Activated CD8-positive, alpha-beta memory T cell treated with anti-CD3 and anti-CD28 coated beads, Interleukin-2, amount 50 U/mL, for 4 hours (primary cell): ENCODE measurements at regions not wholly inside any gene's neighbourhood (a gene's known extent, or its start where the extent isn't known, plus 50 kb on each side); places are given as distances from the start of the nearest gene placed in this dataset.

Source experiments
- DNase-seq: peaks from one replicate; pipeline ENCODE4 v3.0.0-alpha.2; 2020

DNA sequence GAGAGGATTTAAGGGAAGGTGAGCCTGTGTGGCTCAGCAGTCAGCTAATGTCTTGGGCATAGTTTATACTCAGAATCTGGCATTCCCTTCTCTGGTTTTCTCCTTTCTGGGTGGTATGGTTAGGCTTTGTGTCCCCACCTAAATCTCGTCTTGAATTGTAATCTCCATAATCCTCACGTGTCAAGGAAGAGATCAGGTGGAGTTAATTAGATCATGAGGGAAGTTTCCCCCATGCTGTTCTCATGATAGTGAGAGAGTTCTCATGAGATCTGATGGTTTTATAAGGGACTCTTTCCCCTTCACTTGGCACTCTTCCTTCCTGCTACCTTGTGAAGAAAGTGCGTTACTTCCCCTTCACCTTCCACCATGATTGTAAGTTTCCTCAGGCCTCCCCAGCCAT, 169.8 kb upstream of the PELI2 start:
- DNase-seq: no peak

GRCh38 chr14:55949708-55950107, 168.5 kb upstream of the PELI2 start:
- no peak for DNase-seq

- DNase-seq: no peak
Observed at GRCh38 chr14:55950135-55950534, 168.1 kb upstream of the PELI2 start.

DNA sequence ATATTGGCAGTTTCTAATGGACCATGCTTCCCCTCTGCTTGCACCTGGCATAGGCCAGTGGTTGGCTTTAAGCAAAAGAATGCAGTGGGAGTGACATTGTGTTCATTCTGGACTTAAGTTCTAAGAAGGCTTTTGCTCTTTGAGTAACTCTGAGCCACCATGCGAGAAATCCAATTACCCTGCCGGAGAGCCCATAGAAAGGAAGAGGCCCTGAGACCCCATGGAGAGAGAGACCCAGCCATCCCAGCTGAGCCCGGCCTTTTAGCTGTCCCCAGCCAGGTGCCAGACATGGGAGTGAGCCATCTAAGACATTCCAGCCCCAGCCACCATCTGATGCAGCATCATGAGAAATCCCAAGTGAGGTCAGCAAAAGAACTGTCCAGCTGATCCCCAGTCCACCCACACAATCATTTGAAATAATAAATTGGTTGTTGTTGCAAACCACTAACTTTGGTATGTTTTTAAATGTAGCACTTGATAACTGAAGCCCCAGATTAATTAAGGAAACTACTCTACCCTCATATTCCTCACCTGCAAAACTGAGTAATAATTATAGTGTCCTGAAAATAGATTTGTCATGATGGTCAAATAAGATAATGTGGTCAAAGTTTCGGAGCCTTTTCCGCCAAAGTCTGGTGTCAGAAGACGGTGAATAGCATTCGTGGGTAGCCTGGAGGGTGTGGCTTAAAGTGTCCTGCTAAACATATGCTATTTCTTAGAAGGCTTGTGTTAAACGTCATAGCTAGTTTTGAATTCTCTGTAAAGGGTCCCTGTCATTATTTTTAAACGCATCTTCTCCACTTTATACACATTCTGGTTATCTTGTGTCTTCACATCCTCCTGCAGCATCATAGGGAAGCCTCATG, 166.6 kb upstream of the PELI2 start:
- no peak for DNase-seq

DNA sequence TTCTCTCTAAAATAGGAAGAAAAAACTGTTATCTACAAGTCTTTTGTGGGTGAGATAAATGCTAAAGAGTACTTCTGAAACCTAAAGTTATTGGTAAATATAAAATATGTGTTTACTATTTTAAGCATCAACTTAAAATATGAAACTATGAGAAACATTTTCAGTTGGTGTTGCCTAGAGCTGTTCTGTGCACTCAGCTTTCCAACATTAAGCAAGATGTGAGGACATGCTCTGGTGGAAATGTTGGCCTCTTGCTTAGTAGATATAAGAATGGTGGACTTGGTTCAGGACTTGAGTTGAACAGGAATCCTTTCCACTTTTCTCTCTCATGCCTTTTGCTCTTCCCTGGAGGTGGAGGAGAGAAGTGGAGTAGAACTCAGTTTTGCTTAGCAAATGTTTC, 164.1 kb upstream of the PELI2 start:
- no peak for DNase-seq

DNA sequence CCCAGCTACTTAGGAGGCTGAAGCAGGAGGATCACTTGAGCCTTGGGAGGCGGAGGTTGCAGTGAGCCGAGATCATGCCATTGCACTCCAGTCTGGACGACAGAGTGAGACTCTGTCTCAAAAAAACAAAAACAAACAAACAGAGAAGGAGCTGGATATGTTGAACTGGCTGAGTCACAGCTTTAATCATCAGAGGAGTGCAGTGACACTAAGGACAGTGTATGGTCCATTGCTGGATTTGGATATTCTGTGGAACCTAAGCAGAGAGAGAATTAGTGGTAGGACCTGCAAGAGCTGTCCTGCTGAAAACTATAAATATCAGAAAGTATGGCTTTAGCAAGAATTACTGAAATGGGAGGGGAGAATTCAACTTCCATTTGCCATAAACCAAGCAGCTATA, 163.0 kb upstream of the PELI2 start:
- DNase-seq: no peak

GRCh38 chr14:55957950-55958349, 160.3 kb upstream of the PELI2 start:
- DNase-seq: no peak

DNA sequence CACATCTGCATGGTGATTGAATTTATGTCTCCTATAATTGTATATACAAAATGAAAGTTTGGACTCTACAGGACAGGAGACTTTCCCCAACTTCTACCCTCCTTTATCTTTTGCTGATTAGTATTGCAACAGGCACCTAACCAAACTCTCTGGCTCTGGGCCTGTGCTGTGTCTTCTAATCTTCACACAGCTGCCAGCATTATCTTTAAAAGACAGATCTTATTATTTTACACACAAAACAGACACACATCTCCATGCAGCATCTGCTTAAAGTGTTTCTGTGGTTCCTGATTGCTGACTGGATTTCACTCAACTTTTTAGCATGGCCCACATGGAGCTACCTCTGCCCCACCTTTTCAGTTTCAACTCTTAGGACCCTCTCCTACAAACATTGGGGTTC, 154.9 kb upstream of the PELI2 start:
- DNase-seq: no peak

DNA sequence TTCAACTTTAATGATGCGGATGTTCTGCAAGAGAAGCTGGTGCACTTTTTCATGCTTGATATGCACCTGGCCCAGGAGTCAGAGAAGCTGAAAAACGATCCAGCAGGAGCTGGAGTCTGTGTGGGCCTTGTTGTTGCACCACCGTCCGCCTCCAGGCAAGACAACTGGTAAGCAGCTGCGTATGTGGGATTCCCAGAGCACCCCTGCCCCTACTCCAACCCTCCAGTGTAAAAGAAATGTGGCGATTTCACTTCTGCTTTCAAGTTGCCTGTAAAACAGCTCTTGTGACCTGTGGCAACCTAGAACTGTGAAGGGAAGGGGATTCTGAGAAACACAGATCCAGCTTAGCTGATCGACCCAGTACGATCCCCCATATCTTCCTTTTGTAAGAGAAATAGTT, 154.1 kb upstream of the PELI2 start:
- DNase-seq: no peak

GRCh38 chr14:55964821-55965220, 153.4 kb upstream of the PELI2 start:
- DNase-seq: no peak

DNA sequence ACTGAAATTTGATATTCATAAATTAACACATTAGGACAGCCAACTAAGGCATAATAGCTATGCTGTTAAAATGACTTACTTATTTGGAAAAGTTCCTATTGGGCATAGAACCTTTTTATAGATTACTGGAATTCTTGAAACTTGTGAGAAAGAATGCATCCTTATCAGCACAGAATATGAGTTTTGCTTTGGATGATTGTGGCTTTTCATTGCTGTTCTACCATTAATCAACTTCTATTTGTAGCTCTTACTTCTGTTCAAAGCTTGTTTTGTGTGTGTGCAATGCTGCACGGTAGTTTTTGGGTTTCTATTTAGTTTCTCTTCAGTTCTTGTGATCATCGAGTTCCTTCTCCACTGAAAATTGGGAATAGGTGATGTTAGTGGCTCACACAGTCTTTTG, 152.4 kb upstream of the PELI2 start:
- no peak for DNase-seq

- DNase-seq: no peak
Observed at GRCh38 chr14:55968741-55969140, 149.5 kb upstream of the PELI2 start.

- no peak for DNase-seq
Observed at GRCh38 chr14:55973285-55973800, 144.9 kb upstream of the PELI2 start.

GRCh38 chr14:55973911-55974630, 144.1 kb upstream of the PELI2 start:
- DNase-seq: no peak

DNA sequence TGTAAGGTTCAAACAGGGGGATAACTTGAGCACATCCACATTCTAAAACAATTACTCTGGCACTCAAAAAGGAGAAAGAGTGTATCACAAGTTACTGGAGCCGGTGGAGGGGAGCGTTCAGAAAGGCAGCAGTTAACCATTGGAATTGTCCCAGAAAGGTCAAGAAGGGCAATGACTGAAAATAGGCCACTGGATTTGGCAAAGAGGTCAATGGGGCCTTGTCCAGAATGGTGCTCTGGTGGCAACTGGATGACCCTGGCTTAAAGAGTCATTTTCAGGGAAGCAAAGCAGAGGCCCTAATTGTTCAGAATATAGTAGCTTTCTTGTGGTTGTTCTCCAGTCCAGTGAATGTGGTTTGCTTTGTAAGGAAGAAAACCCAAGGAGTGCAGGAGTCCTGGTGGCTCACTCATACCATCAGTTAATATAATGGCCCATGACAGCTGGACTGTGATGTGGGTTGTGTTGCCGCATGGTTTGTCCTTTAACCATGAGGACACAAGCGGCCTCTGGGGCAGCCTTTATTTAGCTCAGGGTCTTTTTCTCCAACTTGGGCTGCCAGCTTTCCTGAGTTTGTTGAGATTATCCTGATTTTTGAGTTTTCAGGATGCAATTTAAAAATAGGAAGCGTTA, 142.8 kb upstream of the PELI2 start:
- DNase-seq: no peak

DNA sequence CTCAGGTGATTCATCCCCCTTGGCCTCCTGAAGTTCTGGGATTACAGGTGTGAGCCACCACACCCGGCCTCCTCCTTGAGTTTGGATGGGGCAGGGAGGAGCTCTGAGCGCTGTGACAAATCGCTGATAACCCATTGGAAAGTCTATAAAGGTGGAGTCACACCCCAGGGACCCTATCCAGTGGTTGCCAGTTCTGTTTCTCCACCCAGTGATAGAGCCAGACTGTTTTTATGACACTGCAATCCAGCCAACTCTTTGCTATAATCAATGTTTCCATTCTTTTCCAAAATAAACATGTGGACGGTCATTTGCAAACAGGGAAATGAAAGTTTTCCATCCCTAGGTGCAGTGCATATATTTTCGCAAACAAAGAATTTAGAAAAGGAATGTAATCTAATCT, 142.0 kb upstream of the PELI2 start:
- DNase-seq: no peak

GRCh38 chr14:55976655-55977054, 141.6 kb upstream of the PELI2 start:
- no peak for DNase-seq

DNA sequence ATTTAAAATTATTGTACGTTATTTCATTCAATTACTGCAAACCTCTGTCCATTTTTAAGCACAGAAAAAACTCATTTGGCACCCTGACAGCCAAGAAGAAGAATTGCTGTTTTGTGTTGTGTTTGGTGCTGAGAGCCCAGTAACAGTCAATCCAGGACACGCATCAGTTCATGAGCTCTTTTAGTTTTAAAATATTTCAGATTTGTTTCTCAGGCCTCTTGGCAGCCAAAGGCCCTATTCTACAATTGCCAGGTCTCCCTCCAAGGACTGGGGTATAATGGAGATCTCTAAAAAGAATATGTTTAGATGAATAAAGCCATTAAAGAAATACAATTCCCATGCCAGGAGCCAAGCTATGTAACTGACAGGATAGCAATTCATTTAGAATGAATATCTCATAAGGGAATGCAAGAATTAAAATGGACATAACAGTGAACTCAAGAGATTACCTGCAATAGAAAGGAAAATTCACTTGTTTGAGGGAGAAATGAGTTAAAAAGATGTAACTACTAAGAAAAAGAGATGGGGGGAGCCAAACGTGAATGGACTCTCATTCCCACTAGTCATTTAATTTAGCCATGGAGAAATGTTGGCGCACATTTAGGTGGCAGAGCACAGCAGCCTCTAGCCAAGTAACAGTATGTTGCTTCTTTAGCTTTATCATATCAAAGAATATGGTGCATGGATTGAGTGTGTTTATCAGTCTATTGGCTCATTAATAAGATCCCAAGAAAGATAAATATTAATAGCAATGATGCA, 140.6 kb upstream of the PELI2 start:
- no peak for DNase-seq

- DNase-seq: no peak
Observed at GRCh38 chr14:55979096-55979495, 139.1 kb upstream of the PELI2 start.

DNA sequence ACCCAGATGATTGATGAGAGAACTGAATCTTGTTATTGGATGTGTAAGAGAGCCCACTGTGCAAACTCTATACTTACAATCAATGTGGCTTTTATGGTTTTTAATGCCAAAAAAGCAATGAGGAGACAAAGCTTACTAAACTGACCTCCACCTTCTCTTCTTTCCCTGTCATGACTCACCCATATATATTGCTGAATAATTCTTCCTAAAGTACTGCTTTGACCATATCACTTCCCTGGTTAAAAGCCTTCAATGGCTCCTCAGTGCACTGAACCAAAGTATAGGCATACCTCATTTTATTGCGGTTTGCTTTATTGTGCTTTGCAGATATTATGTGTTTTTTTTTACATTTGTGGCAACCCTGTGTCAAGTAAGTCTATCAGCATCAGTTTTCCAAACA, 138.4 kb upstream of the PELI2 start:
- DNase-seq: no peak

DNA sequence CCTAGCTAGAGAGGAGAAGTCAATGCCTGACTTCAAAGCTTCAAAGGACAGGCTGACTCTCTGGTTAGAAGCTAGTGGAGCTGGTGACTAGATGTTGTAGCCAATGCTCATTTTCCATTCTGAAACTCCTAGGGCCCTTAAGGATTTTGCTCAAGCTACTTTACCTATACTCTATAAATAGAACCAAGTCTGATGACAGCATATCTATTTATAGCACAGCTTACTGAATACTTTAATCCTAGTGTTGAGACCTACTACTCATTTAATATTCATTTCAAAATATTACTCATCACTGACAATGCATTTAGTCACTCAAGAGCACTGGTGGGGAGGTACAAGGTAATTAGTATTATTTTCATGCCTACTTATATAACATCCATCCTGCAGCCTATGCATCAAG, 137.2 kb upstream of the PELI2 start:
- DNase-seq: no peak

DNA sequence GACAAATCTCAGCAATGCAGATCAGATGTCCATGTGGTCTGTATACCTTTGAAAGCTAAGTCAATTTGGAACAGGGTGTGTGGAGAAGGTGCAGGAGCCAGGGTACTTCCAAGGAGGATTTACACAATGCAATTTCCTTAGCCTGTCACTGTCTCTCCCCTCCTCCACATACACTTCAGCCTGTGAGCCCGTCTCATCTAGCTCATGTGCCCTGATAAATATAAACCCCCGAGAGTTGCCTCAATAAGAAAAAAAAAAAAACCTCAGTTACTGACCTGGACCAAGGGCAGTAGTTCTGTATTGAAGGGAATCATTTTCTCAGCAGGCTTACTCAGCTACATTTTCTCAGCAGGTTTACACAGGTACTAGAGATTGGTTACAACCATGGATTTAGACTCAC, 132.1 kb upstream of the PELI2 start:
- no peak for DNase-seq

- DNase-seq: no peak
Observed at GRCh38 chr14:56000846-56001245, 117.4 kb upstream of the PELI2 start.
